Ascending aorta (tissue), 2 donors: ENCODE measurements at regions not wholly inside any gene's neighbourhood (a gene's known extent, or its start where the extent isn't known, plus 50 kb on each side); places are given as distances from the start of the nearest gene placed in this dataset.

Experiments used
- DNase-seq, 2 donors: peaks; one replicate each; pipeline ENCODE4 v3.0.0-alpha.2; 2019; ENCODE audit warnings: low spot score in 2 of 2
- H3K27ac ChIP-seq, 2 donors: fragments of 200-600 bp; sonication (generic); one replicate each; pipeline ENCODE4 v1.5.1; 2016 to 2017; ENCODE audit warnings: mild to moderate bottlenecking in 1 of 2
- H3K27me3 ChIP-seq: fragments of 200-600 bp; sonication (generic); one replicate; pipeline ENCODE4 v1.5.1; 2017
- H3K36me3 ChIP-seq, 2 donors: fragments of 200-600 bp; sonication (generic); one replicate each; pipeline ENCODE4 v1.5.1; 2016
- H3K4me1 ChIP-seq, 2 donors: fragments of 200-600 bp; sonication (generic); one replicate each; pipeline ENCODE4 v1.5.1; 2016 to 2017; ENCODE audit warnings: mild to moderate bottlenecking in 1 of 2
- H3K4me3 ChIP-seq, 2 donors: fragments of 200-600 bp; sonication (generic); one replicate each; pipeline ENCODE4 v1.5.1; 2016 to 2017; ENCODE audit warnings: mild to moderate bottlenecking in 1 of 2
- H3K9me3 ChIP-seq, 2 donors: fragments of 200-600 bp; sonication (generic); one replicate each; pipeline ENCODE4 v1.5.1; 2016
- CTCF ChIP-seq, 3 experiments: fragments of 200-600 bp in 2 of 3; fragments of 450-650 bp in 1 of 3; sonication (generic) in 2 of 3; IDR thresholded peaks; one replicate each; pipeline ENCODE4 v1.5.1; 2016 to 2019; ENCODE audit warnings: antibody characterized with exemption in 3 of 3, mild to moderate bottlenecking in 1 of 3, moderate library complexity in 1 of 3
- intact Hi-C: fragments of 100-400 bp; cut with DNase I; formaldehyde crosslinking; loops from one replicate; pipeline ENCODE4 v1.15.1; 2023

- no peak overlapping the region for H3K4me3 ChIP-seq
- DNase-seq, result no peak
- H3K36me3 ChIP-seq, result no peaks in the 10 kb centered on the region
- H3K9me3 ChIP-seq, result no peaks in the 10 kb centered on the region
- TF ChIP-seq CTCF (IDR thresholded peaks at IDR 0.05), result no peak
- H3K27ac ChIP-seq, result no peak overlapping the region
- H3K27me3 ChIP-seq, result no peaks in the 10 kb centered on the region
- H3K4me1 ChIP-seq, result no peaks in the 10 kb centered on the region
- intact Hi-C loops, result no loop called here
Measured at GRCh38 chrX:87236830-87237440, 280.7 kb upstream of the KLHL4 start.

- intact Hi-C loops, result no loop called here
Measured at GRCh38 chrX:87265518-87265917, 252.1 kb upstream of the KLHL4 start.

GRCh38 chrX:87272491-87272890 is 245.1 kb upstream of the KLHL4 start:
- H3K4me1 ChIP-seq, result no peaks in the 10 kb centered on the region
- intact Hi-C loops, result no loop called here
- DNase-seq, result no peak

More at GRCh38 chrX:87265518-87265917, 252.1 kb upstream of the KLHL4 start:
- no peak for DNase-seq
- Histone ChIP-seq H3K36me3 (no peaks in the 10 kb centered on the region), H3K27me3 (no peaks in the 10 kb centered on the region), H3K4me3 (no peak overlapping the region), H3K27ac (no peak overlapping the region), H3K4me1 (no peaks in the 10 kb centered on the region), H3K9me3 (no peaks in the 10 kb centered on the region)
- no peak for TF ChIP-seq CTCF (IDR thresholded peaks at IDR 0.05)

GRCh38 chrX:87299563-87300160 is 217.9 kb upstream of the KLHL4 start:
- no peaks in the 10 kb centered on the region for H3K4me1 ChIP-seq
- intact Hi-C loops, result no loop called here
- H3K36me3 ChIP-seq, result no peaks in the 10 kb centered on the region
- no peaks in the 10 kb centered on the region for H3K9me3 ChIP-seq
- H3K4me3 ChIP-seq, result no peak overlapping the region
- TF ChIP-seq CTCF (IDR thresholded peaks at IDR 0.05), result peak in 2 of 3 experiments; percentile 29 to 43
- H3K27ac ChIP-seq, result no peak overlapping the region
- no peak for DNase-seq
- no peaks in the 10 kb centered on the region for H3K27me3 ChIP-seq

More at GRCh38 chrX:87272491-87272890, 245.1 kb upstream of the KLHL4 start:
- no peaks in the 10 kb centered on the region for H3K36me3 ChIP-seq
- H3K27ac ChIP-seq, result no peak overlapping the region
- H3K27me3 ChIP-seq, result no peaks in the 10 kb centered on the region
- H3K4me3 ChIP-seq, result no peak overlapping the region
- TF ChIP-seq CTCF (IDR thresholded peaks at IDR 0.05), result no peak
- no peaks in the 10 kb centered on the region for H3K9me3 ChIP-seq

- no peaks in the 10 kb centered on the region for H3K4me1 ChIP-seq
- no peak overlapping the region for H3K4me3 ChIP-seq
- H3K27ac ChIP-seq, result no peak overlapping the region
- H3K27me3 ChIP-seq, result no peaks in the 10 kb centered on the region
- DNase-seq, result no peak
- intact Hi-C loops, result no loop called here
- TF ChIP-seq CTCF (IDR thresholded peaks at IDR 0.05), result no peak
- no peaks in the 10 kb centered on the region for H3K36me3 ChIP-seq
- no peaks in the 10 kb centered on the region for H3K9me3 ChIP-seq
Measured at GRCh38 chrX:87310780-87311179, 206.8 kb upstream of the KLHL4 start.
